DND-41 (cell line): ENCODE measurements at regions not wholly inside any gene's neighbourhood (a gene's known extent, or its start where the extent isn't known, plus 50 kb on each side); places are given as distances from the start of the nearest gene placed in this dataset.

Source experiments
- ATAC-seq: fragments of 200-7000 bp; cut with Tn5 transposase; 3 replicates; pipeline ENCODE4 v1.9.1; 2021; ENCODE audit warnings: low read depth; ENCODE audit not compliant: insufficient read depth
- DNase-seq: peaks from one replicate; pipeline ENCODE4 v3.0.0-alpha.2; 2020
- H2AFZ ChIP-seq: 2 replicates; pipeline ENCODE4 v1.6.0; 2012; ENCODE audit warnings: low read depth, low read length
- H3K27ac ChIP-seq: 2 replicates; pipeline ENCODE4 v1.5.1; 2012; ENCODE audit warnings: low read length, inconsistent platforms
- H3K27me3 ChIP-seq: fragments of 200-600 bp; sonication (generic); 2 replicates; pipeline ENCODE4 v1.6.0; 2012; ENCODE audit warnings: low read length, mild to moderate bottlenecking, inconsistent platforms; ENCODE audit not compliant: insufficient read depth, poor library complexity
- H3K36me3 ChIP-seq: 2 replicates; pipeline ENCODE4 v1.5.1; 2012; ENCODE audit warnings: low read length, inconsistent platforms; ENCODE audit not compliant: insufficient read depth
- H3K4me1 ChIP-seq: 2 replicates; pipeline ENCODE4 v1.5.1; 2012; ENCODE audit warnings: mild to moderate bottlenecking, low read length; ENCODE audit not compliant: insufficient read depth
- H3K4me2 ChIP-seq: 2 replicates; pipeline ENCODE4 v1.6.0; 2012; ENCODE audit warnings: mild to moderate bottlenecking, moderate library complexity, low read length, inconsistent platforms; ENCODE audit not compliant: insufficient read depth
- H3K4me3 ChIP-seq, 2 experiments: fragments of 200-600 bp in 1 of 2; shearing (Covaris generic) in 1 of 2; 2 replicates each; pipeline ENCODE4 v1.5.1; 2012 to 2016; ENCODE audit warnings: inconsistent platforms in 2 of 2, low read length in 2 of 2, mild to moderate bottlenecking in 2 of 2, low read depth in 1 of 2, moderate library complexity in 1 of 2
- H3K79me2 ChIP-seq: 2 replicates; pipeline ENCODE4 v1.6.0; 2012; ENCODE audit warnings: low read length, inconsistent platforms; ENCODE audit not compliant: insufficient read depth
- H3K9ac ChIP-seq: 2 replicates; pipeline ENCODE4 v1.6.0; 2012; ENCODE audit warnings: low read depth, mild to moderate bottlenecking, inconsistent platforms, low read length, moderate library complexity
- H3K9me3 ChIP-seq: 2 replicates; pipeline ENCODE4 v1.5.1; 2012; ENCODE audit warnings: low read length, moderate library complexity, mild to moderate bottlenecking, inconsistent platforms; ENCODE audit not compliant: insufficient read depth, severe bottlenecking
- H4K20me1 ChIP-seq: 2 replicates; pipeline ENCODE4 v1.6.0; 2012; ENCODE audit warnings: low read length; ENCODE audit not compliant: insufficient read depth
- CTCF ChIP-seq: IDR thresholded peaks from 2 replicates; pipeline ENCODE4 v1.5.1; 2012; ENCODE audit warnings: borderline replicate concordance, low read length, moderate library complexity, mild to moderate bottlenecking; ENCODE audit not compliant: poor library complexity, severe bottlenecking; ENCODE audit errors: extremely low read depth
- EZH2 ChIP-seq: IDR thresholded peaks from 3 replicates; pipeline ENCODE4 v1.6.1; 2012; ENCODE audit warnings: borderline replicate concordance, low read depth, mild to moderate bottlenecking, moderate library complexity, low read length, inconsistent platforms; ENCODE audit not compliant: severe bottlenecking

- no peaks in the 10 kb centered on the region for H3K4me1 ChIP-seq
- no peak overlapping the region for H2AFZ ChIP-seq
- no peaks in the 10 kb centered on the region for H3K27me3 ChIP-seq
- ATAC-seq (no peak), DNase-seq (no peak)
- no peaks in the 10 kb centered on the region for H3K36me3 ChIP-seq
- no peak overlapping the region for H3K4me3 ChIP-seq
- TF ChIP-seq CTCF, result no peak
- TF ChIP-seq EZH2, result no peak
- H3K4me2 ChIP-seq, result no peak overlapping the region
- H4K20me1 ChIP-seq, result no peaks in the 10 kb centered on the region
- no peaks in the 10 kb centered on the region for H3K9me3 ChIP-seq
- no peak overlapping the region for H3K9ac ChIP-seq
- no peaks in the 10 kb centered on the region for H3K79me2 ChIP-seq
- H3K27ac ChIP-seq, result no peak overlapping the region
These were observed 217.4 kb upstream of the POT1 start for GRCh38 chr7:125147047-125147446.

- no peak for DNase-seq
- Histone ChIP-seq H3K27me3 (no peaks in the 10 kb centered on the region), H3K36me3 (no peaks in the 10 kb centered on the region), H3K4me3 (no peak overlapping the region), H2AFZ (no peak overlapping the region), H3K4me1 (no peaks in the 10 kb centered on the region), H3K79me2 (no peaks in the 10 kb centered on the region), H3K9ac (no peak overlapping the region), H3K9me3 (no peaks in the 10 kb centered on the region), H3K27ac (no peak overlapping the region), H4K20me1 (no peaks in the 10 kb centered on the region), H3K4me2 (no peak overlapping the region)
- no peak for TF ChIP-seq CTCF
- no peak for TF ChIP-seq EZH2
- ATAC-seq, result no peak
These were observed 207.3 kb upstream of the POT1 start for GRCh38 chr7:125136755-125137532.

GRCh38 chr7:125136341-125136740 is 206.7 kb upstream of the POT1 start:
- no peak for DNase-seq
- TF ChIP-seq CTCF (no peak), EZH2 (no peak)
- no peak overlapping the region for H3K4me3 ChIP-seq
- ATAC-seq, result no peak
- H3K4me2 ChIP-seq, result no peak overlapping the region
- H3K9me3 ChIP-seq, result no peaks in the 10 kb centered on the region
- no peaks in the 10 kb centered on the region for H3K27me3 ChIP-seq
- no peaks in the 10 kb centered on the region for H3K79me2 ChIP-seq
- no peak overlapping the region for H3K9ac ChIP-seq
- no peaks in the 10 kb centered on the region for H3K4me1 ChIP-seq
- H3K36me3 ChIP-seq, result no peaks in the 10 kb centered on the region
- no peak overlapping the region for H3K27ac ChIP-seq
- H2AFZ ChIP-seq, result no peak overlapping the region
- no peaks in the 10 kb centered on the region for H4K20me1 ChIP-seq

GRCh38 chr7:125130173-125130572 is 200.5 kb upstream of the POT1 start:
- TF ChIP-seq EZH2 (no peak), CTCF (no peak)
- no peaks in the 10 kb centered on the region for H3K79me2 ChIP-seq
- no peak overlapping the region for H2AFZ ChIP-seq
- ATAC-seq, result no peak
- no peak overlapping the region for H3K4me3 ChIP-seq
- no peaks in the 10 kb centered on the region for H3K4me1 ChIP-seq
- no peak overlapping the region for H3K9ac ChIP-seq
- peaks cover 2% of the 10 kb centered on the region for H3K9me3 ChIP-seq
- no peak overlapping the region for H3K27ac ChIP-seq
- no peaks in the 10 kb centered on the region for H4K20me1 ChIP-seq
- H3K4me2 ChIP-seq, result no peak overlapping the region
- DNase-seq, result no peak
- no peaks in the 10 kb centered on the region for H3K36me3 ChIP-seq
- no peaks in the 10 kb centered on the region for H3K27me3 ChIP-seq
